ENCODE measurements at regions not wholly inside any gene's neighbourhood (a gene's known extent, or its start where the extent isn't known, plus 50 kb on each side); places are given as distances from the start of the nearest gene placed in this dataset.
"Not testable (repeated sequence)": the region's sequence is repeated elsewhere in the genome, so short reads cannot be mapped to it uniquely, and the experiment has no call there.

DNA sequence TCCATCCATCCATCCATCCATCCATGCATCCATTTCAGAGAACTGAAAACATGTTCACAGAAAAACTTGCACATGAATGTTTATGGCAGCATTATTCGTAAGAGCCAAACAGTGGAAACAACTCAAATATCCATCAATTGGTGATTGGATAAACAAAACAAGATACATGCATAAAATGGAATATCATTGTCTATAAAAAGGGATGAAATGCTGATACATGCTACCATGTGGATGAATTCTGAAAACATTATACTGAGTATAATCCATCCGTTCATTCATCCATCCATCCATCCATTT is 115.1 kb downstream of the CRYAA start:
- TF ChIP-seq CTCF (conservative IDR thresholded peaks at IDR 0.05; ENCODE audit: low read length); EZH2phosphoT487 (IDR thresholded peaks at IDR 0.05; ENCODE audit: borderline replicate concordance, low read depth, low read length): not testable (repeated sequence)
